ENCODE measurements at regions not wholly inside any gene's neighbourhood (a gene's known extent, or its start where the extent isn't known, plus 50 kb on each side); places are given as distances from the start of the nearest gene placed in this dataset.
"Not testable (repeated sequence)": the region's sequence is repeated elsewhere in the genome, so short reads cannot be mapped to it uniquely, and the experiment has no call there.

DNA sequence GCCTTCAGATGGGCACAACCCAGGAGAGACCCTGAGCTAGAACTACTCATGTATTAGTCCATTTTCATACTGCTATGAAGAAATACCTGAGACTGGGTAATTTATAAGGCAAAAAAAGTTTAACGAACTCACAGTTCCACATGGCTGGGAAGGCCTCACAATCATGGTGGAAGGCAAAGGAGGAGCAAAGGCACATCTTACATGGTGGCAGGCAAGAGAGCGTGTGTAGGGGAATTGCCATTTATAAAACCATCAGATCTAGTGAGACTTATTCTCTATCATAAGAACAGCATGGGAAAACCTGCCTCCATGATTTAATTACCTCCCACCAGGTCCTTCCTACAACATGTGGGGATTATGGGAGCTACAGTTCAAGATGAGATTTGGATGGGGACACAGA lies 137.9 kb upstream of the NUDT4 start:
- TF ChIP-seq, protein P1, sequence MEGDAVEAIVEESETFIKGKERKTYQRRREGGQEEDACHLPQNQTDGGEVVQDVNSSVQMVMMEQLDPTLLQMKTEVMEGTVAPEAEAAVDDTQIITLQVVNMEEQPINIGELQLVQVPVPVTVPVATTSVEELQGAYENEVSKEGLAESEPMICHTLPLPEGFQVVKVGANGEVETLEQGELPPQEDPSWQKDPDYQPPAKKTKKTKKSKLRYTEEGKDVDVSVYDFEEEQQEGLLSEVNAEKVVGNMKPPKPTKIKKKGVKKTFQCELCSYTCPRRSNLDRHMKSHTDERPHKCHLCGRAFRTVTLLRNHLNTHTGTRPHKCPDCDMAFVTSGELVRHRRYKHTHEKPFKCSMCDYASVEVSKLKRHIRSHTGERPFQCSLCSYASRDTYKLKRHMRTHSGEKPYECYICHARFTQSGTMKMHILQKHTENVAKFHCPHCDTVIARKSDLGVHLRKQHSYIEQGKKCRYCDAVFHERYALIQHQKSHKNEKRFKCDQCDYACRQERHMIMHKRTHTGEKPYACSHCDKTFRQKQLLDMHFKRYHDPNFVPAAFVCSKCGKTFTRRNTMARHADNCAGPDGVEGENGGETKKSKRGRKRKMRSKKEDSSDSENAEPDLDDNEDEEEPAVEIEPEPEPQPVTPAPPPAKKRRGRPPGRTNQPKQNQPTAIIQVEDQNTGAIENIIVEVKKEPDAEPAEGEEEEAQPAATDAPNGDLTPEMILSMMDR (IDR thresholded peaks at IDR 0.05) = not testable (repeated sequence)
- TF ChIP-seq EP300, POLR2A (IDR thresholded peaks at IDR 0.05): not testable (repeated sequence)

All from ovary (tissue), 3 donors.